Fibroblast of peridontal ligament (primary cell): ENCODE measurements at regions not wholly inside any gene's neighbourhood (a gene's known extent, or its start where the extent isn't known, plus 50 kb on each side); places are given as distances from the start of the nearest gene placed in this dataset.
A peak's percentile ranks its signal among the peaks of the same experiment; 100 is the strongest.

Experiments
- DNase-seq: peaks from one replicate; pipeline ENCODE4 v3.0.0-alpha.2; 2010; ENCODE audit errors: extremely low read depth

- DNase-seq, result no peak
Observed at GRCh38 chr3:127483902-127484591, 106.5 kb downstream of the TPRA1 start.

DNA sequence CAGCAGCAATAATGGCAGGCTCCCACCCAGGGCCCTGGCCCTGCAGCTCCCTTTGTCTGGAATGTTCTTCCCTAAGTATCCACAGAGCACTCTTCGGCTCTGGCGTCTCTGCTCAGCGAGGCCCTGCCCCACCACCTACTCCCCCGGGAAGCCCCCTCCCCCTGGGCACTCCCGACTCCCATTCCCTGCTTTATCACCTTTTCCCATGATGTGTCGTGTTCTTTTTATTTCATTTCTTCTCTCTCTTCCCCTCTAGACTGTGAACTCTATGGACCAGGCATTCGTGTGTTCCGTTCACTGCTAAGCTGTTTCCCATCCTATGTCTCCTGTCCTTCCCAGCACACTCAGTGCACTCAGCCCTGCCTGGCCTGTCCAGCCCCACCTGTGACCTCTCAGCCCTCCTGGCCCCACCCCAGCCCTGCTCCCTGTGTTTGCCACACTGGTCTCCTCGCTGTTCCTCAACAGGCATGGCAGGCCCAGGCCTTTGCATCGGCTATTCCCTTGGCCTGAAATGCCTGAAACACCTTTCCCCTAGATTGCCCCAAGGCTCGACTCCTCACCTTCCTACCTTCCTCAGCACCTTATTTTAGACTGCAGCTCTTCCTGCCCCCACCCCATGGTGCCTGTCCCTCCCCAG lies 107.4 kb downstream of the TPRA1 start:
- no peak for DNase-seq

DNA sequence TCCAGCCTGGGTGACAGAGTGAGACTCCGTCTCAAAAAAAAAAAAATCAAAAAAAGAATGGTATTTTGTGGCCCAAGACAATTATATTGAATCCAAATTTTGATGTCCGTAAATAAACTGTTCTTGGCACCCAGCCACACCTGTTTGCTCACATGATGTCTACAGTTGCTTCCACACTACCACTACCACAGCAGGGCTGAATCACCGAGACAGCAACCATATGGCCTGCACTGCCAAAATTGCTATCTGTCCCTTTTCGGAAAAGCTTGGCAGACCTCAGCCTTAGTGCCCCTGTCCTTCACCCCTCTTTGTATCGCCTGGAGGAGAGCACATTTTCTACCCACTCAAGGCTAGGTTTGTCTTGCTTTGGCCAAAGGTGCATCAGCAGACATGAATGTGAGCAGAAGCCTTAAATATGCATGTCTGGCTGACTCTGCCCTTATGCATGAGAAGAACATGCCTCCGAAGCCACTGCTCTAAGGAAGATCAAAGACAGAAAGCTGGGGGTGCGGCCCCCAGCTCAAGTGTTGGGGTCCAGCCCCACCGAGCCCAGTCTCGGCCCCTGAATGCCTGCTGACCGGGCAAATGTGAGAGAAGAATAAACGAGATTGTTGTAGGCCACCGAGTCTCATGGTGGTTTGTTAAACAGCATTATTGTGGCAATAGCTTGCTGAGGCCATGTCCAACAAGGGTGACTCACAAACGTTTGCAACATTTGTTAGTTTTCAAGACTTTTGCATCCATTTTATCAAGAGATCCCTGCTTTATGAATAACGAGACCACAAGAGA lies 108.1 kb downstream of the TPRA1 start:
- peak; percentile 25 for DNase-seq

DNA sequence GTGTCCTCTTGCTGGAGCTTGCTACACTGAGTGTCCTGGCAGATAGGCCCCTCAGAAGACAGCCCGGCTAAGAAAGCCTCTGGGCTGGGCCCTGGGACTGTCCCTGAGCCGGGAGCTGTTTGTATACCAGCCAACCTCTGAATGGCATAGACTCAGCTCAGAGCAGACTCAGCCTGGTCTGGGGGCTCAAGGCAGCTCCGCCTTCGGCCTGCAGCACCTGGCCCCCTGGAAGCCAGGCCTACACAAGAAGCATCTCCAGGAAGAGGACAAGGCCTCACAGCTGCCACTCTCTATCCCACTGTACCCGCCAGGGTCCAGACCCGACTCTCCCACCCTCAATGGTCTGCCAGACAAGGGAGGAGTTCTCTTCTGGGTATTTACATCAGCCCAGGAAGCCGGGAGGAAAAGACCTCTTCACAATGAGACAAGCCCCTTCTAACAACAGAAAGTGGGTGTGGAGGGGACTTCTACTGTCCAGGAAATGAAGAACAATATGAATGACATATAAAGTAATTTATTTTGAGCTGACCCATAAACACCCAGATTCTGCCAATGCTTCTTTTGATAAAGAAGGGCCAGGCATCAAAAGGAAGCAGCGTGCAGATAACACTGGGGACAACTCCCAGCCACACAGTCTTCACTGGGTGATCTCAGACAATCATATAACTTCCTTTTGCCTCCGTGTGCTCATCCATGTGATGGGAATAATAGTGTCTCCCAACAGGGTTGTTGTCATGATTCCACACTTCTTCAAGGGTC lies 110.2 kb downstream of the TPRA1 start:
- no peak for DNase-seq

GRCh38 chr3:127479449-127479848 lies 111.1 kb downstream of the TPRA1 start:
- DNase-seq, result no peak

GRCh38 chr3:127478922-127479321 lies 111.6 kb downstream of the TPRA1 start:
- no peak for DNase-seq

GRCh38 chr3:127477396-127477795 lies 113.1 kb downstream of the TPRA1 start:
- no peak for DNase-seq

- DNase-seq, result no peak
Observed at GRCh38 chr3:127476936-127477335, 113.6 kb downstream of the TPRA1 start.

DNA sequence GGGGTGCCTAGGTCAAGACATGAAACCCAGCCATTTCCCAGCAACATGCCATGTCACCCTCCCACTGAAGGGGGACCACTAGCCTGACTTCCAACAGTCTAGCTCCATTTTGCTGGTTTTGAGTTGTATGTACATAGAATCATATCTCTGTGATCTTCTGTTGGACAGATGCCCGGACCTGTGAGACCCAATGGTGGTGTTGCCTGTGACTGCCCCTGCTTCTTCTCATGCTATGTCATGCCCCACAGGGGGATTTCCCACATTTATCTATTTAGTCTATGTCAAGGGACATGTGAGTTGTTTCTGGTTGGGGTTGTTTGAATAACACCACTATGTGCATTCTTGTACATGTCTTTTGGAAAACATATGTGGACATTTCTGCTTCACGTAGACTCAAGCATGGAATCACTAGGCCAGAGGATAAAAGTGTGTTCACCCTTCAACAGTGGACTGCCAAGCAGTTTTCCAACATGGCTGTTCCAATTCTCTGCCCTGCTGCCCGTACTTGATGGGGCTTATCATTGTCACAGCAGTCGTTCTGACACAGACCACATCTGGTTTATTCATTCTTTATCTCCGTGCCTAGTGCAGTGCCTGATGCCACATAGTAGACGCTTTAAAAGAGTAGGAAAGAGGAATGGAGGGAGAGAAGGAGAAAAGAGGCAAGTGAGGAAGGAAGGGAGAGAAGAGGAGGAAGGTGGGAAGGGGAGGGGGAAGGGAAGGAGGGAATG lies 114.4 kb downstream of the TPRA1 start:
- DNase-seq, result no peak

DNA sequence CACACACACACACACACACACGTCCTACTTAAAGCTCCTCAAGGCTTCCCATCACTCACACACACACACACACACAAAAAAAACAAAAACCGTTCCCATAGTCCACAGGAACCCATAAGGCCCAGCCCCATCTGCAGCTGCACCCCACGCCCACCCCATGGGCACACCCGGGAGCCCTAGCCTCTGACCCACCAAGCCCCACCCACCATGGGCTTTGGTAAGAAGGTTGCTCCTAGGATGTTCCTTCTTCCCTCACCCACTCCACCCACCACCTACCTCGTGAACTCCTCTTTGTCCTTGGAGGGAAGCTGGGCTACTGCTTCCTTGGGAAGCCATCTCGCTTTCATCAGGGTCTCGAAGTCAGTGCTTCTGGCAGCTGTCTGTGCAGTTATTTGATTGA lies 115.1 kb downstream of the TPRA1 start:
- no peak for DNase-seq

- DNase-seq, result no peak
Observed at GRCh38 chr3:127473244-127474024, 117.1 kb downstream of the TPRA1 start.

DNA sequence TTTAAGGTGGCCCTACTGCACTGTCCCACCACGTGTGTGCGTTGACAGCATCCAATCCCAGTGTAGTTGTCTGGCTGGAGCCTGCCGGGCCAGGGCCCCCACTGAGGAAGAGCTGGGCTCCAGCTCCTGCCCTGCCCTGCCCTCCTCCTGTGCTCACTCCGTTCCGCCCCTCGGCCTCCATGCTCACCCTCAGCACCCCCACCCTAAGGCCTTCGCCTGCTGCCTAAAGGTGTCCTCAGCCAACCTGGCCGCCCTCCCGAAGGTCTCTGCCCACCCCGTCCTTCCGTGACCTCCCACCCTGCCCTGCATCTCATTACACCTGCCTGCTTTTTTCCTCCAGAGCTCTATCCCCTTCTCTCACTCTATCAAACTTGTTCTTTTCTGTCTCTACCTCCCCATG lies 118.0 kb downstream of the TPRA1 start:
- DNase-seq, result no peak

DNA sequence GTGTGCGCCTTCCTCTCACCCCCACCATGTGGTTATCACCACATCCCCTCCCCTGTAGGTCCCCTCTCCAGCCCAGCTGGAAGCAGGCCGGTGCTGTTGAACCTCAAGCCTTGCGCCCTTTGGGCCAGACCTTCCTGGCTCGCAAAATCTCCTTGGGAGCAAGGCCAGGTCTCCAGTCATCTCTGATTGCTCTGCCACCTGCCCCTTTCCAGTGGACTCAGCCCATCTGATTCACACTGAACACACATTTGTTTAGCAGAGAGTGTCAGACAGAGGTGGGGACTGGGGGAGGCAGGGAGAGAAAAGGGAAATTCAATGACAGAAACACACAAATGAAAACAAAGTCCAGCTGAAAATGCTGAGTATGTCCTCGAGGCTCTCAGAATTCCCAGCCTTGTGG lies 119.4 kb downstream of the TPRA1 start:
- no peak for DNase-seq

GRCh38 chr3:127469760-127470159 lies 120.8 kb downstream of the TPRA1 start:
- no peak for DNase-seq

GRCh38 chr3:127467391-127467790 lies 123.1 kb downstream of the TPRA1 start:
- DNase-seq, result no peak

GRCh38 chr3:127464642-127465041 lies 125.9 kb downstream of the TPRA1 start:
- no peak for DNase-seq

- DNase-seq, result no peak
Observed at GRCh38 chr3:127462111-127462655, 128.3 kb downstream of the TPRA1 start.

DNA sequence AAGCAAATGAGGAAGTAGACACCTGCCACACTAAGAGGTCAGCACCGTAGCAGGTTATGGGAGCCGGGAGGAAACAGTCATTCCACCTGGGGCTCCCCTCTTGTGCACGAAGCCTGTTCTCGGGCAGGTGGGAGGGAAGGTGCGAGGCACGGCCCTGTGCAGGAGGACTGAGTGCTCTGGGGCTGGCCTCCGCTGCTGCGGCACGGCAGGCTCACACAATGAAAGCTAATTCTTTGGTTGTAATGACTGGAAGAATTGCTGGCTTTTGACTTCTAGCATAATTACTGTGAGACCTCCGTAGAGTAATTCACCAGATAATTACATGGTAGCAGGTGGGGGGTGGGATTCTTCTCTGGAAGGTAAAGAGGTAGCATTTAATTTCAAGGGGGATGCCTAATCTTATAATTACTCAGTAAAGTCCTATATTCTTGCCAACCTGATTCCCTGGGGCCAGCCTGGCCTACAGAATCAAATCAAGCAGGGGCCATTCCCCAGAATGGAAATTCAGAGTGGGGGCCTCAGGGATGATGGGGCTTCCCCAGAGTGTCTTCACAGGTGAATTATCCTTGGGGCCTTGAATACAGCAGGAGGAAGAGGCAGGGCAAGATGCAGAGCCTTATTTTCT lies 129.1 kb downstream of the TPRA1 start:
- DNase-seq, result no peak

DNA sequence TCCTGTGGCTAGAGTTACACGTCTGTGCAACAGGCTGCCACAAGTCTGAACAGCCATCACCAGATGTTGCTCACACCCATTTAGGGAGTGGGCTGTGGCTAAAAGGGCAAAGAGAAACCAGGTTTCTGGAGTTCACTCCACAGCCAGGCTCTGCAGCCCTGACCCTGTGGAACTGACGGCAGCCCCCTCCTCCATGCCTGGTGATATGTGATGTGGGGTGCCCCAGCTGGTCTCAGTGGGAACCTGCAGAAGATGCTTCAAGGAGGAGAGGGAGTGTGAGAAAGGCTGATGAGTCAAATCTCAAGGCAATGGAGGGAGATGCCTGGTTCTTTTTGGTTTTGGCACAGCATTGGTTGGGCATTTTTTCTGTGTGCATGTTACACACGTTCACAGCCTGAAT lies 130.6 kb downstream of the TPRA1 start:
- no peak for DNase-seq
